NCI-H2227 (cell line): ENCODE measurements at regions not wholly inside any gene's neighbourhood (a gene's known extent, or its start where the extent isn't known, plus 50 kb on each side); places are given as distances from the start of the nearest gene placed in this dataset.

ENCODE experiments used
- DNase-seq: peaks from one replicate; lab custom pipeline; 2025; ENCODE audit not compliant: unreplicated experiment; lab: John Stamatoyannopoulos, UW

DNA sequence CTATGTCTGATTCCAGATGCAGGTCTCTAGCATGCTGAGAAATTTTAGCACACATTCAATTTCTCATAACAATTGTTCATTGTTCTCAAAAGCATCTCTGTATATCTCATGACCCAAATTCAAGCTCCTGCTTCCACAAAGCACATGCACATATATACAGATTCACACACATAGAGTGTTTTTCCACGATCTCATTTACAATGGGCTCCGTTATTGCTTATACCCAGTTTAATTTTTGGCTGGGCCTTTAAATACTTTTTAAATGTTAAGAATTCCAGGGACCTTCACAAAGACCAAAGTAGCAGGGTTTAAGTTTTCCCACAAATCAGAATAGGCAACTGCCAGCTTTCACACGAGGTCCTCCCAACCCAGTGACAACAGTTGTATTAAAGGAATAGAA is 333.5 kb upstream of the SEMA6D start:
- DNase-seq: no peak

DNA sequence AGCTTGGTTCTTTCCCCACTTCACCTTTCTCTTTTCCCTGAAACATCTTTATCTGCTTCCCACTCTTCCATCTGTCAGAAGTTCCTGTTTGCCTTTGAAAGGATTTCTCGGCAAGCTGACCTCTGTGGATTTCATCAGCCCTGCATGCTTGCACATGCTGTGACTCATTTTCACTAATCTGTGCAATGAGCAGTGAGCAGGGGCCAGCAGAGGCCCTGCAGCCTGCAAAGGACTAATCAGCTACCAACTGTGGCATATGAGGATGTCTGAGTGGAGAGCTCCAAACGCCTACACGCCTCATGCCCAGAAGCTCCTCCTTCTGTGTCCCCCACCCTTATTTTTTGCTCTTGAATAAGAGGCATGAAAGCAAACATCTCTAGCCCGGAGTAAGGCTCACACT is 333.0 kb upstream of the SEMA6D start:
- peak; percentile 34 for DNase-seq

- DNase-seq: no peak
Observed at GRCh38 chr15:47384776-47385175, 332.5 kb upstream of the SEMA6D start.

DNA sequence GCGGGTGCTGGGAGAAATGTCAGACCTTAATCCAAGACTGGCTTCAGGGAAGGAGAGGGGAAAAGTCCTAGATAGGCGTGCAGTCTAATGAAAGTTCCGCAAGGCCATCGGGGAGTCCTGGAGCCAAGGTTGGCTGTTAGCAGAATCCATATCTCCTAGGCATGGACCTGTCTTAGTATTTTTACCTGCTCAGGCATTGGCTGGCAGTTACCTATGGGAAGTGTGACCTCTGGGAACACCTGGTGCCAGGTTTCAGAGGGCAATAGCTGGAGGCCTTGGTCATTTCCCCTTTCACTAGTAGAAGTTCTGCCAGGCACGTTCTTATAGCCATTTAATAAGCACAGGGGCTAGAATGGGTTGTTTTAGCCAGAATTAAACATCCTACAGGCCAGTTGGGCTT is 330.8 kb upstream of the SEMA6D start:
- DNase-seq: no peak

DNA sequence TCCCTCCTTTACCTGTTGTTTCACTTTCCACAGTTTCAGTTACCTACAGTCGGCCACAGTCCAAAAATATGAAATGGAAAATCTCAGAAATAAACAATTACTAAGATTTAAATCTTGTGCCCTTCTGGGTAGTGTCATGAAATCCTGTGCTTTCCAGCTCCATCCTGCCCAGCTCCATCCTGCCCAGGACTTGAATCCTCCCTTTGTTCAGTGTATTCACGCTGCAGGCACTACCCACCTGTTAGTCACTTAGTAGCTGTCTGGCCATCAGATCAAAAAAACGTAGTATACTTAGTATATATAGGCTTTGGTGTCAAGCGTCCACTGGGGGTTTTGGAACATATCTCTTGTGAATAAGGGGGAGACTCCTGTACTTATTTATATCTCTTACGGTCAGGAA is 329.0 kb upstream of the SEMA6D start:
- DNase-seq: no peak

- DNase-seq: no peak
Observed at GRCh38 chr15:47390208-47390765, 327.0 kb upstream of the SEMA6D start.

DNA sequence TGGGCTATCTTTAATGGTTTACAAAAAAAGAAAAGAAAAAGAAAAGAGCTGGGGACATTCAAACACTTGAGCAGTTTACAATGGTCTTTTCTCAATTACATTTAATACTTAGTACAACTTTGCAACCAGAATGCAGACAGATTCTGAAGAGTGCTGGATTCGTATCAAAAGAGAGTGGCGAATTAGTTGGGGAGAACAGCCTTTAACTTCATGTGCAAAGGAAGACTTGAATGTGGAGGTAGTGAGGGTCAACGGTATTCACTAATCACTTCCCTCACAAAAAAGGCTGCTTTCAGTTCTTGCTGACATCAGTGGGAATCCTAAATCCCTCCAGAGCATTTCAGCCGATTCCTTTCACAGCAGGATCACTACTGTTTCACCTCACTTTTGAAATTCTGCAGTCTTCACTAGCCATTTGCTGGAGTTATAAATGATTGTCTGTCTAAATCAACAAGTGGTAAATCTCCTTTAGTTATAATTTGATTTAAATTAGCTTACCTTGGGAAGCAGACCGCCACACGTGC is 323.0 kb upstream of the SEMA6D start:
- DNase-seq: no peak

DNA sequence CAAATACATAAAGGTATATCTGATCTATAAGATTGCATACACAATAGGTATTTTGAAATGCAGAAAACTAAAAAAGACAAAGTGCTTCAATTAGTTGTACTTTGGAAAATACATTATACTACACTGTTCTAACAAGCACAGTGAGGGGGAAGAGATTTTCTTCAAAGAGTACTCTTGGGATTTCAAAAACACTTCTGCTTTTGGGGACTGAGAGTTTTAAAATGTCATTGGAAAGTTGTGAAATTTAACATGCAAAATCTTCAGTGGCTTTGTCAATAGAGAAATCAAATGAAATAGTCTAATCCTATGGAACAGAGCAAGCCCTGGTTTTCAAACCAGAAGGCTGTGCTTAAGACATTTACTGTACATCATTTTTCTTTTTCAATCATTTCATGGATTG is 322.2 kb upstream of the SEMA6D start:
- DNase-seq: no peak

DNA sequence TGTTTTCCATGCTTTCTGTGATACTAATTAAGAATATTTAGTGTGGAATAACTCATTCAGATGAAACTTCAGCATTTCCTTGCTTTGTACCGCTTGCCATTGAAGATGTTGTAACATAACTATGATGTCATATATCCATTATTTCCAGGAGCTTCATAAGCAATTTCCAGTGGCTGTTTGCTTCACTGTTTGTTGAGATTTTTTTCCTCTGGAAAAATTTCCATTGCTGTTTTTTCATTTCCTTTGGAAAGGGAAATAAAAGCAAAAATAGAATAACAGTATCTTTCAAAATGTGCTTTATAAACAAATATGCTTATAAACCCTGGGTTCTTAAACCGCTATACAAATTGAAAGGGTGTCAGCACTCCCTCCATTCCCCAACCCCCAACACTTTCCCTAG is 319.6 kb upstream of the SEMA6D start:
- no peak for DNase-seq

GRCh38 chr15:47398132-47398531 is 319.2 kb upstream of the SEMA6D start:
- no peak for DNase-seq

DNA sequence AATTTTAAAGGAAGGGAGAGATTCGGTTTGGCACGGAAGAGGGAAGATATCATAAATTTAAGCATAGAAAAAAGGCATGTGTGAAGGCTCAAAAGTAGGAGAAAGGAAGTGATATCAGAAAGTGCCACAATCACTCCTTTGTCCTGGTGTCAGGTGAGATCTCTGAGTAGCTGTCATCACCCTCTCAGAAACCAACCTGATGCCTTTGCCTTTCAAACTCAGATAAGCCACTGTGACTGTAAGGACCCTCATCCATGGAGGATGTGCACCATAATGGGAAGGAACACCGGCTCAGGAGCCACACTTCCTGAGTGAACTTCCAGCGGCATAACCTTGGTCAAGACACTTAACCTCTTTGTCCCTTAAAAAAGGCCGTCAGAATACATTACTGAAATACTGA is 318.7 kb upstream of the SEMA6D start:
- DNase-seq: no peak

- no peak for DNase-seq
Observed at GRCh38 chr15:47399100-47399499, 318.2 kb upstream of the SEMA6D start.

DNA sequence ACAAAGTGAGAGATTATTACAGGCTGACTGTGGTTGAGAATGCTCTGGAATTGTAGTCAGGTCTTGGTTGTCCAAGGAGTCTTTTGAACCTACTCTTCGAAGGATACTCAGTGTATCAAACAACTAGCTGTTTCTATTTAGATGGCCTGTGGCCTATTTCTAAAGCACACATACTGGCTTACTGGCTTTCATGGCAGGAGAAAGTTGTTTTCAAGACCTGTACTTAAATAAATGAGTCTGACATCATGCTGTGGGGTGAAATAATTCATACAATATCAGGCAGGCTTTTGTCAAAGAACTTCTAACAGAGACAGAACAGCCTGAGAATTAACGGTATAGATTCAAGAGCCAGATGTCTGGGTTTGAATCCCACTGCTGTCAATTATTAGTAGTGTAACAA is 316.7 kb upstream of the SEMA6D start:
- peak; percentile 59 for DNase-seq

- DNase-seq: no peak
Observed at GRCh38 chr15:47401427-47401826, 315.9 kb upstream of the SEMA6D start.

- no peak for DNase-seq
Observed at GRCh38 chr15:47402829-47403228, 314.5 kb upstream of the SEMA6D start.

GRCh38 chr15:47404877-47405276 is 312.4 kb upstream of the SEMA6D start:
- peak; percentile 18 for DNase-seq

DNA sequence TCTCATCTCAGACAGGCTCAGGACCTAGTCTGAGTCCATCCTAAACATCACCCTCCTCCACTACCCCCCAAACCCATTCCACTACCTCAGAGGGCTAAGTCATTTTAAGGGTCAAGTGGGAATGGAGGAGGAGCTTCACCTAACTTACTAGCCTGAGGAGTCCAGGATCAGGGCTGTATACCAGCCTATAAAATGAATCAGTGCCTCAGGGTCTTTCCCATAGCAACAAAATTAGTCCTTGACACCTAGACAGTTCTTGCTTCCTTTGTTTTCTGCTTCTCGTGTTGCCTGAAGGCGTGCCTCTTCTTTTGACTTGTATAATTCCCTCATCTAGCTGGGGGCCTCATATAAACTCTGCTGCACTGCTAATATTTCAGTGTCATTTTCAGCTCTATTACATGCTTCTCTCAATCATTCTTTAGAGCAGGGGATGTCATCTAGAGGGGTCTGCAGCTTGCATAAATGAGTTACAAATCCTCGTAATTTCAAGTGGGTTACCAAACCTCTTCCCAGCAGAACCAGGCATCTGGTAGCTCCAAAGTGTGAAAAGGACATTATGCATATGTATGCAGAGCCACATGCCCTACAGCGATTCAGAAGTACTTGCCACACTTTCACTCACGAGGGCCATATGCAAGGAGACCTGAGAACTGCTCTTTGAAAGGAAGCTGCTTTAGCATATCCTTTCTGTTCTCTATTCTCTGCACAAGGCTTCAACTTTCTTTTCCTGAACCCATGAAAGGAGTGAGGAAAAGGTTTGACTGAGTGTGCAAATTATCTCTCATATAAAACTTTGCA is 311.7 kb upstream of the SEMA6D start:
- DNase-seq: peak; percentile 7

- DNase-seq: no peak
Observed at GRCh38 chr15:47407692-47408091, 309.6 kb upstream of the SEMA6D start.

GRCh38 chr15:47409038-47409437 is 308.3 kb upstream of the SEMA6D start:
- DNase-seq: no peak

DNA sequence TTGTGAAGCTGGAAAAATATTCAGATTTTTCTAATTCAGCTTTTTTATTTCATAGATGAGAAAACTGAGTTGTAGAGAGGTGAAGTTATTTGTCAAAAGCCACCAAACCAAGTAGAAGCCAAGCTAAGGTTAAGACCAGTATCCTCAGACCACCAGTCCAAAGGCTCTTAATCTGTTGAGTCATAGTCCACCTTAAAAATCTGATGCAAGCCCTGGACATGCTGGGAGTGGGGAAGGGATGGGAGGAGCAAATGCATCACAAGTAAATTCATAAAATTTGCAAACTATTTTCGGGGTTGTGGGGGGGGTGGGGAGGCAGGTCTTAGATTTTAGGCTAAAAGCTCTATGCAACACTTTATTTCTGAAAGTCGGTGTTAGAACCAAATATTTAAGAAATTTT is 307.7 kb upstream of the SEMA6D start:
- DNase-seq: no peak

GRCh38 chr15:47410247-47410646 is 307.1 kb upstream of the SEMA6D start:
- no peak for DNase-seq

GRCh38 chr15:47411733-47412132 is 305.6 kb upstream of the SEMA6D start:
- no peak for DNase-seq

DNA sequence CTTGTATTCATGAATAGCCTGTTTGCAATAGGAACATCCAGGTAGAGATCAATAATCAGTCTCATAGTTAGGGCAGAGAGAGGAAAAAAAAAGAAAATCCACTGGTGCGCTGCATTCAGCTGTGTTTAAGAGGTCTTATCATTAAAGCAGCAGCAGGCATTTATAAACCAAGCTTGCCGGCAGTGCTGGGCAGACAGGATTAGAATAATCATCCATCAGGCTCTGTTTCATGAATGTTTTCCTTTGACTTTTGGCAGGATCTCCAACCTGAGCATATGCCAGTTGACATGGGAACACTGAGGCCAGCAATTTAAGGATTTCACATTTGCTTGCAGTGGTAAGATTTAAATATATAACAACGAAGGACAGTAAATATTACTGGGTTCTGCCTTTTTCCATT is 305.2 kb upstream of the SEMA6D start:
- peak; percentile 3 for DNase-seq
